H9 (cell line): ENCODE measurements at regions not wholly inside any gene's neighbourhood (a gene's known extent, or its start where the extent isn't known, plus 50 kb on each side); places are given as distances from the start of the nearest gene placed in this dataset.

Source experiments
- DNase-seq: peaks from one replicate; pipeline ENCODE4 v3.0.0-alpha.2; 2017
- H2AFZ ChIP-seq: one replicate; pipeline ENCODE4 v1.6.1; 2013; ENCODE audit warnings: mild to moderate bottlenecking, low read length, control low read depth, moderate library complexity
- H2AK5ac ChIP-seq: 2 replicates; pipeline ENCODE4 v1.6.1; 2013; ENCODE audit warnings: low read length, control low read depth, mixed read lengths; ENCODE audit not compliant: insufficient read length
- H2BK120ac ChIP-seq: one replicate; pipeline ENCODE4 v1.6.1; 2013; ENCODE audit warnings: low read depth, mild to moderate bottlenecking, low read length, control low read depth, inconsistent platforms; ENCODE audit not compliant: poor library complexity, severe bottlenecking
- H2BK12ac ChIP-seq: 2 replicates; pipeline ENCODE4 v1.6.1; 2013; ENCODE audit warnings: low read length, control low read depth, mixed read lengths, low read depth; ENCODE audit not compliant: insufficient read length
- H2BK15ac ChIP-seq: 2 replicates; pipeline ENCODE4 v1.6.1; 2013; ENCODE audit warnings: low read depth, low read length, control low read depth
- H2BK20ac ChIP-seq: one replicate; pipeline ENCODE4 v1.6.1; 2013; ENCODE audit warnings: low read depth, mild to moderate bottlenecking, low read length, control low read depth, inconsistent platforms; ENCODE audit not compliant: poor library complexity, severe bottlenecking
- H2BK5ac ChIP-seq: 2 replicates; pipeline ENCODE4 v1.6.1; 2013; ENCODE audit warnings: low read length, control low read depth, mixed read lengths; ENCODE audit not compliant: insufficient read length
- H3K14ac ChIP-seq: 2 replicates; pipeline ENCODE4 v1.6.1; 2013; ENCODE audit warnings: low read length, control low read depth; ENCODE audit not compliant: insufficient read depth
- H3K18ac ChIP-seq: 2 replicates; pipeline ENCODE4 v1.6.1; 2013; ENCODE audit warnings: low read depth, mild to moderate bottlenecking, mixed read lengths, low read length, control low read depth; ENCODE audit not compliant: insufficient read length
- H3K23ac ChIP-seq: 2 replicates; pipeline ENCODE4 v1.6.1; 2013; ENCODE audit warnings: low read length, control low read depth, mixed read lengths, low read depth; ENCODE audit not compliant: insufficient read length
- H3K23me2 ChIP-seq: 2 replicates; pipeline ENCODE4 v1.6.1; 2013; ENCODE audit warnings: low read depth, mild to moderate bottlenecking, mixed read lengths, low read length, control low read depth; ENCODE audit not compliant: insufficient read length, poor library complexity, severe bottlenecking
- H3K27ac ChIP-seq: 2 replicates; pipeline ENCODE4 v1.5.1; 2013; ENCODE audit warnings: low read length, control low read depth, mixed read lengths, low read depth; ENCODE audit not compliant: insufficient read length
- H3K27me3 ChIP-seq: 2 replicates; pipeline ENCODE4 v1.6.1; 2013; ENCODE audit warnings: low read length, control low read depth, inconsistent platforms; ENCODE audit not compliant: insufficient read depth
- H3K4ac ChIP-seq: 2 replicates; pipeline ENCODE4 v1.6.1; 2013; ENCODE audit warnings: low read depth, mild to moderate bottlenecking, control low read depth, inconsistent platforms, low read length, moderate library complexity
- H3K4me1 ChIP-seq: 2 replicates; pipeline ENCODE4 v1.6.1; 2013; ENCODE audit warnings: low read length, control low read depth, inconsistent platforms; ENCODE audit not compliant: insufficient read depth
- H3K4me2 ChIP-seq: 2 replicates; pipeline ENCODE4 v1.6.1; 2013; ENCODE audit warnings: low read length, control low read depth, mixed read lengths; ENCODE audit not compliant: insufficient read length, insufficient read depth
- H3K56ac ChIP-seq: 2 replicates; pipeline ENCODE4 v1.6.1; 2013; ENCODE audit warnings: low read depth, mild to moderate bottlenecking, mixed read lengths, low read length, control low read depth; ENCODE audit not compliant: insufficient read length
- H3K79me1 ChIP-seq: 2 replicates; pipeline ENCODE4 v1.6.1; 2013; ENCODE audit warnings: low read depth, mild to moderate bottlenecking, moderate library complexity, low read length, control low read depth, inconsistent platforms; ENCODE audit not compliant: insufficient read depth, poor library complexity, severe bottlenecking
- H3K79me2 ChIP-seq: 2 replicates; pipeline ENCODE4 v1.6.1; 2013; ENCODE audit warnings: low read length, control low read depth, inconsistent platforms; ENCODE audit not compliant: insufficient read depth
- H3K9ac ChIP-seq: 2 replicates; pipeline ENCODE4 v1.6.1; 2013; ENCODE audit warnings: low read length, control low read depth, mixed read lengths; ENCODE audit not compliant: insufficient read length; ENCODE audit errors: extremely low read depth
- H3K9me3 ChIP-seq: one replicate; pipeline ENCODE4 v1.6.1; 2013; ENCODE audit warnings: low read depth, low read length, inconsistent platforms; ENCODE audit not compliant: control insufficient read depth
- H3T11ph ChIP-seq: one replicate; pipeline ENCODE4 v1.6.1; 2013; ENCODE audit warnings: mild to moderate bottlenecking, low read length, control low read depth, inconsistent platforms
- H4K20me1 ChIP-seq: one replicate; pipeline ENCODE4 v1.6.1; 2013; ENCODE audit not compliant: control insufficient read depth, insufficient read length, insufficient read depth
- H4K5ac ChIP-seq: 2 replicates; pipeline ENCODE4 v1.6.1; 2013; ENCODE audit warnings: low read depth, mild to moderate bottlenecking, mixed read lengths, low read length, control low read depth; ENCODE audit not compliant: insufficient read length
- H4K8ac ChIP-seq: replicated peaks from 2 replicates; pipeline ENCODE4 v1.6.1; 2013; ENCODE audit warnings: low read length, control low read depth, mixed read lengths, low read depth; ENCODE audit not compliant: insufficient read length
- H4K91ac ChIP-seq: 2 replicates; pipeline ENCODE4 v1.6.1; 2013; ENCODE audit warnings: low read depth, mild to moderate bottlenecking, moderate library complexity, mixed read lengths, low read length, control low read depth; ENCODE audit not compliant: insufficient read length
- H3K27ac Mint-ChIP-seq, 3 experiments: 2 replicates in 2 of 3; 3 replicates in 1 of 3; pipeline ENCODE4 v1.8.0; 2020 to 2021; ENCODE audit warnings: mixed read lengths in 3 of 3, mild to moderate bottlenecking in 1 of 3, moderate library complexity in 1 of 3
- H3K27me3 Mint-ChIP-seq: 2 replicates; pipeline ENCODE4 v1.8.0; 2021; ENCODE audit warnings: low read depth, mild to moderate bottlenecking, moderate library complexity, mixed read lengths
- H3K36me3 Mint-ChIP-seq, 3 experiments: 2 replicates in 2 of 3; 3 replicates in 1 of 3; pipeline ENCODE4 v1.8.0; 2020 to 2021; ENCODE audit warnings: low read depth in 3 of 3, mixed read lengths in 3 of 3; ENCODE audit not compliant: insufficient read depth in 1 of 3
- H3K4me1 Mint-ChIP-seq, 2 experiments: 2 replicates each; pipeline ENCODE4 v1.8.0; 2020; ENCODE audit warnings: mixed read lengths in 2 of 2
- H3K4me3 Mint-ChIP-seq, 2 experiments: 2 replicates in 1 of 2; 3 replicates in 1 of 2; pipeline ENCODE4 v1.8.0; 2020 to 2021; ENCODE audit warnings: mild to moderate bottlenecking in 2 of 2, mixed read lengths in 2 of 2, moderate library complexity in 1 of 2
- H3K9me3 Mint-ChIP-seq, 2 experiments: 2 replicates in 1 of 2; 3 replicates in 1 of 2; pipeline ENCODE4 v1.8.0; 2020; ENCODE audit warnings: mild to moderate bottlenecking in 2 of 2, mixed read lengths in 2 of 2, moderate library complexity in 1 of 2
- CTCF ChIP-seq: fragments of 200-600 bp; sonication (generic); conservative IDR thresholded peaks from 3 replicates; pipeline ENCODE4 v1.8.0; 2021; ENCODE audit warnings: antibody characterized with exemption, mild to moderate bottlenecking
- WGBS: extraction: QIAGEN DNeasy Blood & Tissue Kit; methylation state at CpG from one replicate; pipeline ENCODE4 v1.1.7; 2013; ENCODE audit warnings: missing lambda C conversion rate, low lambda C conversion rate, mixed read lengths; ENCODE audit not compliant: insufficient read length; ENCODE audit errors: extremely low coverage; 5-methylcytosine and 5-hydroxymethylcytosine counted together

GRCh38 chrX:1725472-1725871 is 110.6 kb downstream of the ASMT start:
- WGBS, result no CpG with 5 or more reads among the region's 8 CpGs
- H3T11ph ChIP-seq, result no peak overlapping the region
- no peak for TF ChIP-seq CTCF

More at GRCh38 chrX:1725472-1725871, 110.6 kb downstream of the ASMT start:
- Histone ChIP-seq H3K27ac (no peak overlapping the region), H4K91ac (no peak overlapping the region), H3K9ac (no peak overlapping the region), H3K56ac (no peak overlapping the region), H4K8ac (no peak overlapping the region), H3K18ac (no peak overlapping the region), H3K4me2 (no peak overlapping the region), H3K14ac (no peak overlapping the region), H2BK120ac (no peak overlapping the region), H2BK20ac (no peak overlapping the region), H2AFZ (no peak overlapping the region), H2BK15ac (no peak overlapping the region), H4K20me1 (no peaks in the 10 kb centered on the region), H2BK5ac (no peak overlapping the region), H3K79me2 (no peaks in the 10 kb centered on the region), H2BK12ac (no peak overlapping the region), H4K5ac (no peak overlapping the region), H3K27me3 (no peaks in the 10 kb centered on the region), H3K4ac (no peak overlapping the region), H3K23me2 (no peaks in the 10 kb centered on the region), H3K4me1 (no peaks in the 10 kb centered on the region), H3K79me1 (no peaks in the 10 kb centered on the region), H3K23ac (no peak overlapping the region), H2AK5ac (no peak overlapping the region), H3K9me3 (no peaks in the 10 kb centered on the region)
- no peaks in the 10 kb centered on the region for H3K27me3 Mint-ChIP-seq
- H3K4me1 Mint-ChIP-seq, result peaks cover 0 to 5% of the 10 kb centered on the region in 2 experiments; a peak in 3 of 4 replicates
- H3K4me3 Mint-ChIP-seq, result no peak overlapping the region
- DNase-seq, result no peak
- no peaks in the 10 kb centered on the region for H3K36me3 Mint-ChIP-seq
- H3K9me3 Mint-ChIP-seq, result peaks cover 5 to 6% of the 10 kb centered on the region in 2 experiments; a peak in 4 of 5 replicates
- H3K27ac Mint-ChIP-seq, result no peak overlapping the region
